ENCODE measurements at regions not wholly inside any gene's neighbourhood (a gene's known extent, or its start where the extent isn't known, plus 50 kb on each side); places are given as distances from the start of the nearest gene placed in this dataset.
"Not testable (repeated sequence)": the region's sequence is repeated elsewhere in the genome, so short reads cannot be mapped to it uniquely, and the experiment has no call there.

DNA sequence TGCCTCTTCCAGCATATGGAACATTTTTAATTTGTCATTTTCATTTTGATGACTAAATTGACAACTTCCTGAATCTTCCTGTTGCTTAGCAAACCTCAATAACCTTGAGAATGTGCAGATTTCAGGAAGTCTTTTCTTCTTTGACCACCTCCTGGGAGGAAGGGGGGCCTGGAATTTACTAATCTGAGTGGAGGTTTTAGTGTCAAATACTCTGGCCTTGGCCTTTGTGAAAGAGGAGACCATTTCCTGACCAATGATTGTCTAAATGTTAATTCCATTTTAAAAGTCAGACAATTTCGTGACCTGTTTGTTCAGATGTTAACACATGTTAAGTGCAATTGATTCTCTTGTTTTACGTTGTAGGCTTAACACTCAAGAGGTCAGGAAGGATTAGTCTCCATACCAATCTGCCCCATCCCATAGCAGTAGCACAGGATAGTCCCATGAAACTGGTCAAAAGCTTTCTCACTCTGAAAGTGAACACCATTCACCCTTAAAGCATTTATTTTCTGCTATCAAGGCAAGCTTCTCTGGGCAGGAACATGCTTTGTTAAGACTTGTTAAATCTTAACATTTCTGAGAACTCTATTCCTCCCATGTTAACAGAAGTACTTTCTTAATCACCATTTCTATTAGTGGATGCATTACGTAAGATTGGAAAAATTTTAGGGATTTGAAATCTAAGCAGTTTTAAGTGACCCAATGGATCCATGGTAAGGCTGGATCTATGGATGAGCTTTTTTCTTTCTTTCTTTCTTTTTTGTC is 219.6 kb downstream of the RND3 start:
- no peak for DNase-seq

DNA sequence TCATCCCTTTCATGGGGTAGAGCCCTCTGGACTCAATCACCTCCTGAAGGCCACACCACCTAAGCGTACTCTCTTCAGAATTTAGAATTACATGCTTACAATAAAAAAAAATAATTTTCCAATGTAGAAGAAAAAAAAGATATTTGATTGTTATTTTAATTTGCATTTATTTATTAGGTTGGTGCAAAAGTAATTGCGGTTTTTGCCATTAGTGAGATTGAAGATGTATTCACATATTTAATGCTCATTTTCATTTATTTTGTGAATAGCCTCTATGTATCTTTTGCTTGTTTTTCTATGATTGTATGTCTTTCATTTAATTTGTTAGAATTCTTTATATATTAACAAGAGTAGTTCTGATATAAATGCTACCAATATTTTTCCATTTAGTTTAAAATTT is 220.5 kb downstream of the RND3 start:
- DNase-seq: no peak

DNA sequence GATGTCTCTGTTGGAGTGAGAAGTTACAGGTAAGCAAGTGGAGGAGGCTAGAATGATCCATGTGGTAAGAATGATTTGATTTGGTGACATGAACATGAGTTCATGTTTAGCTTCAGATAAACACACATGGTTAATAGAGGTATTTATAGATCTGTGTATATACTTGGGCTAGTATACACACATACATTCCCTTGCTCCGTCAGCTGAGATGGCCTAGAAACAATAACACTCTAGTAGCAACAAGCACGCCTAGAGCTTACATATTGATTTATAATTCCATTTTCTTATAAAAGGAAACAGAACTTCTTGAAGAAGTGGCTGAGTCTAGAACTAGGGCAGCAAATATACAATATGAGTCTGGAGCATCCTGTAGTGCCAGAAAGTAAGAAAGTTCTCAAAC is 223.0 kb downstream of the RND3 start:
- DNase-seq: no peak

DNA sequence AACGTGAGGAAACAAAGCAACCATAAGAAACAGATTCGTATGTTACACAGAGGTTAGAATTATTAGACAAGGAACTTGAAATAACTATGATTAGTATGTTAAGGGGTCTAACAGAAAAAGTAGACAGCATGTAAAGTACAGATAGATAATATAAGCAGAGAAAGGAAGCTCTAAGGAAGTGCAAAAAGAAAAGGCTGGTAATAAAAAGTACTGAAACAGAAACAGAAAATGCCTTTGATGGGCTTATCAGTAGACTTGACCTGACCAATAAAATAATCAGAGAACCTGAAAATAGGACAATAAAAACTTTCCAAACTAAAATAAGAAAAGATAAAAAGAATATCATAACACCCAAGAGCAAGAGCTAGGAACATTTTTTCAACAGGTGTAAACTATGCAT is 225.8 kb downstream of the RND3 start:
- no peak for DNase-seq

DNA sequence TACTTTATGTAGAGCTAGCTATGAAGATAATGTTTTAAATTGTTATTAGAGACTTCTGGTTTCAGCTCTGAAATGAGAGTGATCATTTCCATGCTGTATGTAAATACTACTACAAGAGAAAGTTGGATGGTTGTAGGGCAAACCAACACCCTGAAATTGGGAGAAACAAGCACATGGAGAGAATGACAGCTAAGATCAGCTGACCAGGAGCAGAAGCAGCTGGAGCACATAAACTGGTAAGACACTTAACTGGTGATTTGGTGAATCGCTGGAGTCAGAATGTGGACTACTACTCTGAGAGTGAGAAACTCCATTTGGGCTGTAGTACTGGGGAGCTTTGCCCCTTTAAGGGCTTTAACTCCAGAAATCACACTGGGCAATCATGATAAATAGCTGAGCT is 226.8 kb downstream of the RND3 start:
- DNase-seq: no peak

DNA sequence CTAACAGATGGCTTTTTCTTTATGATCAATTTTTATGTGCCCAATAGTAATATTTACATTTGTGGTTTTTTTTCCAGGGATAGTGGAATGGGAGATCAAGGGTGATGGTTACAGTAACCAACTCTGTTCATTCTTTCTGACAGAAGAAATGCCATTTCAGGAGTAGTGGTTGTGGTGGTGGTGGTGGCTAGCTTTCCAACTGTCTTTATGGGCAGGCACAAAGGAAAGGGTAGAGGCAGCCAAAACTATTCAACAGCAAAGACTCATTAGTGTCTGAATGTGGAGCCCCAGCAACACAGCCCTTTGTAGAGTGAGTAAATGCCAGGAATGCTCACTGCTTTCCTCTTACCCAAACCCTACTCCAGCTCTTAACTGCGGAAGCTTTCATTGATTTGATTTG is 227.7 kb downstream of the RND3 start:
- no peak for DNase-seq

DNA sequence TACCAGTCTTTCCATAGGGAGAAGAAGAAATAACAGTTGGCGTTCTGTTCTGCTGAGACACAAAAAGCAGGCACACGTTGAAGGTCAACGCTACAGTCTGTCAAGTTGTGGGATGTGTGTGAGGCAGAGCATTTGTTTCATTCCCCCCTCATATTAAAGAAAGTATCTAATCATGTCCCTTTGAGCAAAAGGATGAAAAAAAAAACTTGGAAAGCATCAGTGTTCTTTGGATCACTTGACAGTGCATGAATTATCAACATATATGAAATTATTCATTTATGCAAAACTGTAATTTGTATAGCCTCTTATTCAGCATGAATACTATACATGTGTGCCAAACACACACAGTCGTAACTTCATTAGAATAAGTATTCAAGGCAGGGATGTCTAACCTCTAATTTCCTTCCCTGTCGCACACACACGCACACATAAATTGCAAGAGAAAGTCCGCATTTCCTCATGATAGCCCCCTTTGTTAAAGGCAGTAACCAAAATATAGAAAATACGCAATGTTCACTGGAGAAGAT is 228.6 kb downstream of the RND3 start:
- no peak for DNase-seq

DNA sequence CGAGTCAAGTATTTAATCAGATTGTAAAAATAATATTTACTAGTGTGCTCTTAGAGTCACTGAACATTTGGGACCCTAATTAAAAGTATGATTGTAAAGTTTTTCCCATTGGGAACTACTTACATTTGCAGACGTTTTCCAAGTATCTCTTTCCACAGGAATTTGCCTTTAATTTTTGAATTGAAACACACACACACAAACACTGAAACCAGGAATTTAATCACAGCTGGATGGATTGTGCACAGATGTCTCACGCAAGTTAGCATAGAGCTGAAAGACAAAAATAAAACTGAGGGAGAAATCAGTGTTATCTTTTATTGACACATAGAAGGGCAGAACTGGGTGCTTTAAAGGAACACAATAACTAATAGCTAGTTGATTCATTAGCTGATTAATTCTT is 230.7 kb downstream of the RND3 start:
- DNase-seq: no peak

DNA sequence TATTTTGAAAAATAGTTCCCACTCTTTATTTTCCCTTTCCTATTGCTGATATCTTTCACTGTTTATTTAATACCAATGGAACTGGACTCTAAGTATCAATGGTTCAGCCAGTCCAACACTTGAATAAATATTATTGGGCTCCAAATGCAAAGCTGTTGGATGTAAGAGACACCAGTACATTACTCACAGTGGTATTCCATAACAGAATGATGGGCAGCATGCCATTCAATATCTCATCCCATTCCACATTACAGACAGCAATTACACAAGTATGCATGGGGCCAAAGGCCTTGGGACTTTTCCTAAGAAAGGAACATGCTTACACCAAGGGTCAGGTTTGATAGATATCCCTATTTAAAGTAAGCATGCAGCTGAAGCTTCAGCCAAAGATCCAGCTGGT is 231.9 kb downstream of the RND3 start:
- DNase-seq: peak in 1 of 2 donors; percentile 10

DNA sequence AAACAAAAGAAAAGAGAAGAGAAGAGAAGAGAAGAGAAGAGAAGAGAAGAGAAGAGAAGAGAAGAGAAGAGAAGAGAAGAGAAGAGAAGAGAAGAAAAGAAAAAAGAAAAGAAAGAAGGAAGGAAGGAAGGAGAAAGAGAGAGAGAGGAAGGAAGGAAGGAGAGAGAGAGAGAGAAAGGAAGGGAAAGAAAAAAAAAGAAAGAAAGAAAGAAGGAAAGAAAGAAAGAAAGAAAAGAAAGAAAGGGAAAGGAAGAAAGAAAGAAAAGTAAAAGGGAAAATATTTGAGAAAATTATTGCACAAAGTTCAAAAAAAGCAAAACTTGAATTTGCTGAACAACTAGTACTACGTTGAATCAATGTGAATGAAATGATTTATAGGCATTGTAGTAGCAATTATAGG is 237.7 kb downstream of the RND3 start:
- not testable (repeated sequence) for DNase-seq

DNA sequence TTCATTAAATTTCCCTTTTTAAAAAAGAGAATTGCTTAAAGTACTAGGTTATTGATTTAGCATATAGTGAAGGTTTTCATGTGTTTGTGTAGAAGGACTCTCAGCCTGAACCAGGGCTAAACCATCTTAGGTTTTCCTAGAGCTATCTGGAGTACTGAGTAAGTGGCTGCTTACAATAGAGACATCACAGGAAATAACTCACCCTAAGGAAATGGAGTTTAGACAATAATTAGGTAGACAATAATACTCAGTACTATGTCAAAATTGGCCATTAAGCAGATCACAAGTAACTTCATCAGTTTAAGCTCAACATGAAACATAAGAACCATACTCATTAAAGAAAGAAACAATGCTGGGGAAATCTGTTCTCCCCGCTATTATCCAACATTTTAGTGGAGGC is 240.0 kb downstream of the RND3 start:
- no peak for DNase-seq

DNA sequence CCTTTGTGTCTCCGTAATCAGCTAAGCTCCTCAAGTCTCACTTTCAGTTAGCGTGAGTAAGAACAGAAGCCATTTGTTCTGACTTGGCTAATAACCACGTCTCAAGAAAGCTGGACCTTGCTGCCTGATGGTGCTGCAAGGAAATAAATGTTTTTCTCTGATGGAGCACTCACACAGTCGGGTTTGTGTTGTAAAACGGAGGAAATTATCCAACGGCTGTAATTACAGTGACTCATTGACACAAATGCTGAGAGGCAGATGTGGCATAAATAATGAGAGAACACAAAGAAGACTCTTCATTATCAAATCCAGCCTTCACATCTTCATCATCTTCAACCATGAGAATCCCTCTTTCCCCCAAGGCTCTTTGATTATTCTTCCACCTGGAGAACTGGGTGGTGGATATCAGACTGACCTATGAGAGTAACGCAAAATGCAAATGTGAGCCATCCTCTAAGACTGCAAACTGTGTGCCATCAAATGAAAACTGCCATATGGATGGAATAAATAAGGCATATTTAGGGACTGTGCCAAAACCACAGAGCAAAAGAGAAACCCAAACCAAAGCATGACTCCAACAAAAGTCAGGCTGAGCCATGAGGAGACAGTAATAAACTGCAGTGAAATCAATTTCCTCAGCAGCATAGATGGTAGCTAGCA is 252.6 kb downstream of the RND3 start:
- peak in 1 of 2 donors; percentile 50 for DNase-seq

DNA sequence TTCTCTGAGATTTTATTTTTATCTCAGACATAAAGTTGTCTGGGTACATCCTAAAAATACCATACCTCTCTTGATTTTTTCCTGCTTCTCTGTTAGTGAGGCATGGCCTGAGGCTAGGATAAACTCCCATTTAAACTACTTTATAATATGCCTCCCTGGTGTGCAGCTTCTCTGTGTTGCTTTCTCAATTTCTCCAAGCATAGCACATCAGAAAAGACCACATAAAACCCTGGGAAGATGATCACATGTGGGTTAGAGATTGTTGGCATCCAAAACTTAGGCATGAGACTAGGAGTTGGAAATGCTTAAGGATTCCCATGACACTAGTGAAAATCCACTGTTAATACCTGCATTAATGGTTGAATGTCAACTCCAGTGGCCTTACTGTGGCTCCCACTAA is 254.6 kb downstream of the RND3 start:
- DNase-seq: no peak

DNA sequence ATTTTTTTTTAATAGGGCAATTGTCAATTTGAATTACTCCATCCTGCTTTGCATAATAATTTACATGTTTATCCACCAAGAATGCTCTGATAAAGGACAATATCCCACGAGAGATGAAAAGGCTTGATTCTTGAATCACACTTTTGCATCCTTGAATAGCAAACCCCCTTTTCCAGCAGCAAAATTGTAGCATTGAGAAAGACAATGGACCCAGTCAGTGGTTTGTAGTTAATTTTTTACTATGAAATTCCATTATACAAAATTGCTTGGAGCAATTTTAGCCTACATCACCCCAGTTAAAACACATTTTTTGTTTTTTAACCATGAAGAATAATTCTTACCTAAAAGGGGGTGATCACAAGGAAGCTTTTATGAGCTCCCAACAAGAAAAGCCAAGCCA is 255.1 kb downstream of the RND3 start:
- no peak for DNase-seq

DNA sequence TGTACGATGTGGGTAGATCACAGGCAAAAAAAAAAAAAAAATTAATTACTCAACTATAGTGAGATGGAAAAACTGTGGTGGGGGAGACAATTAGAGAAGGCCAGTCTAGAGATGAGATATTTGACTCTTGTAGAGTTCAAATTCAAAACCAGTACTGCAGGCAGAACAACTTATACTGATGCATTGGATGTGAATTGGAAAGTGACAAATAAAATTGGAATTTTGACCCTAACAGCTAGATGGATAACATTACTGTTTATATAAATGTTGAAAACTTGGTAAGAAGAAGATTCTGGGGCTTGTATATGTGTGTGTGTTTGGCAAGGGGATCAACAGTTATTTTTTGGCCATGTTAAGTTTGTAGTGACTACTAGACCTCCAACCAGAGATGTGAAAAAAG is 256.9 kb downstream of the RND3 start:
- no peak for DNase-seq

DNA sequence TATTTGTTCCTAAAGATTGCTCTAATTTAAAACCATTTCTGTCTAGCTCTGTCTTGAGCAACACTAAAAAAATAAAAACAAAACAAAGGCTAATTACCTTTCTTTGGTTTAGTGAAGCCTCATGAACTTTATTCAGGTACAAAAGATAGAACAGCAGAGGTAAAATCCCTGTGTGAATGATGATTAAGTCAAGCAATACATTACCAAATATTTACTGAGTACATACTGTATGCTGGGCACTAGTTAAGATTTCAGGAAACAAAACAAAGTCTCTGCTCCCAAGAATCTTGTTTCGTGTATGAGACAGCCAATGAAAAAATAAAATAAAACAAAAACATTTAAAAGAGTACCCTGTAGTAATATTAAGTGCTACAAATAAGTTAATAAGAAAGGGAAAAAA is 257.5 kb downstream of the RND3 start:
- no peak for DNase-seq

DNA sequence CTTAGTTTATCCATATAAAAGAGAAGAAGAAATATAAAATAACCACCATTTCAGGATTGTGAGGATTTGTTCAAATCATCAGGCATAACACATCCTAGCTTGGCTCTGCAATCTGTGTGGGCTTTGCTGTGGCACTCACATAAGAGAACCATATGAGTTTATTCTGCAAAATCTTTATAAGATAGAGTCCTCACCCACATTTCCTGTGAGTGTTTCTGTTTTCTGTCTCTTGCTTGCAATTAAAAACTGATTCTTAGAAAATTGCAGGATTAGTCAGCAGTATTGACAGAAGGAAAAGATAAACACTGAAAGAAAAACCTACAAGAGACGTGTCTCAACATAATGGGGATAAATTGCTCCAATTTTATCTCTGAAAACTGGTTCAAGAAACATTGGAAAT is 258.5 kb downstream of the RND3 start:
- DNase-seq: no peak

DNA sequence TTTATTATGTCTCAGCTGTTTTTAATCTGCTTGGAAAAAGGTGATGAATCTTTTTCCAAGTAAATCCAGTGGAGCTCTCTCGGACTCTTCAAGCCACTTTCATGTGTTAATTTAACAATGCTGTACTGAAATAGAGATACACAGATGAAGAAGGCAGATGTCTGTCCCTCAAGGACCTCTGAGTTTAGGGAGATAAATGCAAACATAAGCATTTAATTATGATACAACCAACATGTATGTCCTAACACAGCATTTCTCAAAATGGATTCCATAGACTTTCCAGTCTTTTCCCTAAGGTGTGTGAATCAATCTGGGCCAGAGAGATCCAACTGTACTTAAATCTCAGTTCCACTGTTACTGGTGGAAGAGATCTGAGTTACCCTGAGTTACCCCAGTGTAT is 262.4 kb downstream of the RND3 start:
- DNase-seq: no peak

DNA sequence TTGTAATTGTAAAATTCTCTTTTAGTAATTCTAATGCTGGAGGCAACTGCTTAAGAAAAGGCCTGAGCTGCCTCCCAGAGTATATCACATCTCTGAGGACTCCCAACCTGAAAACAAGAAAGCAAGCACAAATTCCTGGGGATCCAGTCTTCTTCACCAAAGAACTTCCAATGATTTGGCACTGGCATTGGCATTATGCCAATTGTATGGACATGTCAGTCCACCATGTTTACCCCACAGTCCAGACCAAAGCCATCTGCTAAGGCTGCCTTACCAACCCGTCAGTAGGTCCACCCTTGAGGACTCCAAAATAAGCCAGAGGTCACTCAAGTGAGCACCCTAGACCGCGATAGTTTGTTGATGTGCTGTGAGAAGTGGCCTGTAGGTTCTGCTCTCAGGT is 263.1 kb downstream of the RND3 start:
- DNase-seq: no peak

DNA sequence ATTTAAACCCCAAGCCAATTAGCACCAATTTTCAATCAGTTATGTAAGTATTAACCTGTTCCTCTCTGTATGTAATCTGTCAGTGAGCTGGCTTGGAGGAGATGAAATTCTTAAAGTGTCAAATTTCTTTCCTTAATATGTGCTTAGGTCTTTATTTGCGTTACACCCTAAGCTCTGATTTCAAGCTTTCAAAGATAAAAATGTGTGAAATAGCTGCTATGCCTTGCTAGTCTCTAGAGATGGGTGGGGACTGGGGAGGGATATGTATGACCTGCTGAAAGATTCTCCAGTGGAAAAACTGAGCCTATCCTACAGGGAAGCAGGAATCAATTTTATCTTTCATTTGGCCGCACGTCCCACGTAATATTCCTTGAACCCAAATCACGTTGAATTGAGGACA is 264.5 kb downstream of the RND3 start:
- no peak for DNase-seq

DNA sequence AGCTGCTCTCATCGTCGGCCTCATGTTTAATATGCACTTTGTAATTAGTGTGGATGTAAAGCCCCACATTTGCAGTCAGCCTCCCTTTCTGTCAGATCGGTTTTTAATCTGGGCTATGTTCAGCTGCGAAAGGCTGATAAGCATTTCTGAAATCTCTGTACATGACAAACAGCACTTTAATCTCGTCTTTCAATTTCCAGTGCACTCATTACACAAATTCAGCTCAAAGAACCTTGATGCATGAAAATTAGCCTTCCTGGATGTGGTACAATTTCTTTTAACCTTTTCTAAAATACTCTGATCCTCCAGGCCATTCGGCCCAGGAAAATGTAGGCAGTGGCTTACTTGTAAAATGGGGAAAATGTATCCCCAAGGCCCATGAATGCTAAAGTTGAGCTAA is 265.1 kb downstream of the RND3 start:
- DNase-seq: no peak

DNA sequence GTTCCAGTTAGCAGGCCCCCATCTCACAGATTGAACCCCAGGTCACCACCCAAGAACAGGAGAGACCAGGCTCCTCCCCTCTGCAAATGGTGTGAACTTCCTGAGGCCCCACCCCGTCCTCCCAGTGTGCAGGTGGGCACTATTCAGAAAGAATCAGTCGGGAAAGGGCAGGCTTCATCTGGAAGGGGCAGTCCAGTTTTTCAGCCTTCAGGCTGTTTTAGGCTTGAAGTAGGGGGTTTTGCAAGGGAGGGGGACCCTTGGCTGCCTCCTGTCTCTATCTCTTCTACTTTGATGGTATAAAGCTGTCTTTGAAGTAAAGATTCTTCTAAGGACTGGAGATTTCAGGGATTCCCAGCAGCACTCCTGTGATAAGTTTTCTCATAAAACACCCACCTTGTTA is 267.6 kb downstream of the RND3 start:
- no peak for DNase-seq

DNA sequence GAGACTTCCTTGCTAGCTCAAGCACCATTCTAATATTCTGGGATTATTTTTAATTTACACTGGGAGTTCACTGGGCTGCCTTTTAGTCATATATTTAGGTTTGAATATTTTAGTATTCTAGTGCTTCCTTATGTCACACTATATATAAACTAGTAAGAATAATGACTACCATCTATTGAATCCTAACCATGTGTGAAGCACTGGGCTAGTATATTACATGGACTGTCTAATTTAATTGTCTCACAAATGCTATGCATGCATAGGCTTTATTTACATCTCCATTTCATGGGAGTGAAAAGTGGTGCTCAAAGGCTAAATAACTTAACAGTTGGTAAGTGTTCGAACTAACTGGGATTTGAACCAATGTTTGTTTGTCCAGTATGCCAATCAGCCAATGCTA is 272.4 kb downstream of the RND3 start:
- no peak for DNase-seq

DNA sequence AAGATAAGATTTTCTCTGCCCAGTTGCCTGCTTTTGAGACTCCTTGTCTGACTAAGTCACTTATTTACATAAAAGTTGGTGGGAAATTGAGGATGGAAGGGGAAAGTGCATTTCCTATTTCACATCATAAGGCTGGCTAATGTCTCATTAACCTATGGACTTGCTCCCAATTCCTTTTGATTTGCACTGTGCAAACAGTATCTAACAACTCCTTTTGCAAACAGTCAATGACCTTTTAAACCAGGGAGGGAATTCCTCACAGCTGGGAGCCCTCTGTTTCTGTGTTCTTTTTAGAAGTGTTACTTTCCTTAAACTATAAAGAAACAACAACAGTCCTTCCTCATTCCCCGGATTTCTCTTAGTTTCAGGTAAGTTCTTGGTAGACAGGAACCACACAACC is 272.8 kb downstream of the RND3 start:
- DNase-seq: no peak
